Head of caudate nucleus (tissue), 42 donors: ENCODE measurements at regions not wholly inside any gene's neighbourhood (a gene's known extent, or its start where the extent isn't known, plus 50 kb on each side); places are given as distances from the start of the nearest gene placed in this dataset.
"Not testable (repeated sequence)": the region's sequence is repeated elsewhere in the genome, so short reads cannot be mapped to it uniquely, and the experiment has no call there.

Experiments used
- DNase-seq, 42 donors: peaks; one replicate each; pipeline versions ENCODE4 v3.0.0 to v3.0.0-alpha.2; 2020 to 2021; ENCODE audit warnings: mixed read lengths in 7 of 42
- intact Hi-C: fragments of 100-400 bp; cut with DNase I; formaldehyde crosslinking; loops from one replicate; pipeline ENCODE4 v1.15.0; 2022

- intact Hi-C loops, result no loop called here
- DNase-seq, result no peak
Measured at GRCh38 chr22:34380532-34380931, 460.3 kb upstream of the LARGE1 start.

GRCh38 chr22:34390400-34390799 is 470.1 kb upstream of the LARGE1 start:
- intact Hi-C loops, result no loop called here

GRCh38 chr22:34395370-34395769 is 475.1 kb upstream of the LARGE1 start:
- DNase-seq, result no peak
- intact Hi-C loops, result no loop called here

More at GRCh38 chr22:34390400-34390799, 470.1 kb upstream of the LARGE1 start:
- no peak for DNase-seq

- no peak for DNase-seq
- intact Hi-C loops, result no loop called here
Measured at GRCh38 chr22:34403667-34404066, 483.4 kb upstream of the LARGE1 start.

- intact Hi-C loops, result no loop called here
- no peak for DNase-seq
Measured at GRCh38 chr22:34410111-34410510, 489.8 kb upstream of the LARGE1 start.

- peak in 23 of 42 donors; percentile 2 to 39 (median 15) for DNase-seq
- intact Hi-C loops, result no loop called here
Measured at GRCh38 chr22:34414467-34415440, 494.5 kb upstream of the LARGE1 start.

- no peak for DNase-seq
- intact Hi-C loops, result no loop called here
Measured at GRCh38 chr22:34416022-34416860, 496.0 kb upstream of the LARGE1 start.

- intact Hi-C loops, result not testable (repeated sequence)
Measured at GRCh38 chr22:34422948-34423347, 502.7 kb upstream of the LARGE1 start.

GRCh38 chr22:34427436-34427835 is 507.2 kb upstream of the LARGE1 start:
- no peak for DNase-seq
- intact Hi-C loops, result no loop called here

More at GRCh38 chr22:34422948-34423347, 502.7 kb upstream of the LARGE1 start:
- DNase-seq, result not testable (repeated sequence)

GRCh38 chr22:34427841-34428240 is 507.6 kb upstream of the LARGE1 start:
- DNase-seq, result no peak
- intact Hi-C loops, result no loop called here

- intact Hi-C loops, result no loop called here
- DNase-seq, result no peak
Measured at GRCh38 chr22:34429314-34429713, 509.0 kb upstream of the LARGE1 start.

- no peak for DNase-seq
- intact Hi-C loops, result no loop called here
Measured at GRCh38 chr22:34430386-34430785, 510.1 kb upstream of the LARGE1 start.

GRCh38 chr22:34434371-34434770 is 514.1 kb upstream of the LARGE1 start:
- DNase-seq, result no peak
- intact Hi-C loops, result no loop called here

GRCh38 chr22:34437140-34437539 is 516.9 kb upstream of the LARGE1 start:
- no peak for DNase-seq
- intact Hi-C loops, result no loop called here

- no peak for DNase-seq
Measured at GRCh38 chr22:34454598-34454997, 534.3 kb upstream of the LARGE1 start.

GRCh38 chr22:34462795-34463194 is 542.5 kb upstream of the LARGE1 start:
- intact Hi-C loops, result no loop called here
- no peak for DNase-seq

More at GRCh38 chr22:34454598-34454997, 534.3 kb upstream of the LARGE1 start:
- intact Hi-C loops, result no loop called here

- intact Hi-C loops, result no loop called here
- DNase-seq, result no peak
Measured at GRCh38 chr22:34475886-34476285, 555.6 kb upstream of the LARGE1 start.

GRCh38 chr22:34476762-34477161 is 556.5 kb upstream of the LARGE1 start:
- intact Hi-C loops, result no loop called here
- DNase-seq, result no peak

- DNase-seq, result no peak
- intact Hi-C loops, result no loop called here
Measured at GRCh38 chr22:34481090-34481489, 560.8 kb upstream of the LARGE1 start.

GRCh38 chr22:34486381-34486780 is 566.1 kb upstream of the LARGE1 start:
- DNase-seq, result no peak
- intact Hi-C loops, result no loop called here
